HG03108 (cell line): ENCODE measurements at regions not wholly inside any gene's neighbourhood (a gene's known extent, or its start where the extent isn't known, plus 50 kb on each side); places are given as distances from the start of the nearest gene placed in this dataset.
A peak's percentile ranks its signal among the peaks of the same experiment; 100 is the strongest.

ENCODE experiments used
- ATAC-seq: cut with Tn5 transposase; IDR thresholded peaks from one replicate; pipeline ENCODE4 v1.9.1; 2021; ENCODE audit warnings: moderate library complexity; ENCODE audit not compliant: unreplicated experiment

DNA sequence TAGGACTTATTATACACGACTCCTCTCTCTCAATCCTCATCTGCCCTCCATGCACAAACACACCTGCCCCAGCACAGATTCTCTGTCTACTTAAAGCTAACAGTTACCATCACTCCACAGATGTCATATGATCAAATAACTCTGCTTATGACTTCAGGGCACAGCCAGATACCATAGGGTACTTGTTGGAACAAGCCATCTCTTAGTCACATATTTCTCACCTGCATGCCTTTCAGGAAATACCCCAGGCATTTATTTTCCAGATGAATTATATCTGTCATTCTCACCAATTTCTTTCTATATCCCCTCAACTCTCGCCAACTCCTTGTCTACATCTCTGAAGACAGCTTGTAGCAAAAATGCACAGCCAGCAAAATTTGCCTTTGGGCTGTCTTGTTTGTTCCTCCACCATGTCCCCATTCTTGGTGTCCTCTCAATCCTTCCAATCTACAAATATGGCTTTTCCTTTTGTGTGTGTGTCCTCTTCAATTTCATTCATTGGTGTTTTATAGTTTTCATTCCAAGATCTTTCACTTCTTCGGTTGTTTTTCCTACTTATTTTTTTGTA, 353.9 kb upstream of the CAMK1G start:
- no peak for ATAC-seq

DNA sequence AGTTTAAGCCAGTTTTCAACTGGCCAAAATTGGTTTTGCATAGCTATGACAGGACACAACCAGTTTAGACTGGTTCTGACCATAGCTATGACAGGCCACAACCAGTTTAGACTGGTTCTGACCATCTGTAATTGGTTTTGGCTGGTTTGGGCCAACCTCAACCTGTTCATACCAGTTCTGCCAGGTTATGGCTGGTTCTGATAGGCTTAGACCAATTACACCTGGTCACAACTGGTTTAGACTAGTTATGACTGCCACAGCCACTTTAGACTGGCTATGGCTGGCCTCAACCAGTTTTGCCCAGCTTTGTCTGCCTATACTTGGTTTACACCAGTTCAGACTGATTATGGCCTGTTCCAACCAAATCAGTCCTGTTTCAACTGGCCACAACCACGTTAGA, 353.2 kb upstream of the CAMK1G start:
- no peak for ATAC-seq

DNA sequence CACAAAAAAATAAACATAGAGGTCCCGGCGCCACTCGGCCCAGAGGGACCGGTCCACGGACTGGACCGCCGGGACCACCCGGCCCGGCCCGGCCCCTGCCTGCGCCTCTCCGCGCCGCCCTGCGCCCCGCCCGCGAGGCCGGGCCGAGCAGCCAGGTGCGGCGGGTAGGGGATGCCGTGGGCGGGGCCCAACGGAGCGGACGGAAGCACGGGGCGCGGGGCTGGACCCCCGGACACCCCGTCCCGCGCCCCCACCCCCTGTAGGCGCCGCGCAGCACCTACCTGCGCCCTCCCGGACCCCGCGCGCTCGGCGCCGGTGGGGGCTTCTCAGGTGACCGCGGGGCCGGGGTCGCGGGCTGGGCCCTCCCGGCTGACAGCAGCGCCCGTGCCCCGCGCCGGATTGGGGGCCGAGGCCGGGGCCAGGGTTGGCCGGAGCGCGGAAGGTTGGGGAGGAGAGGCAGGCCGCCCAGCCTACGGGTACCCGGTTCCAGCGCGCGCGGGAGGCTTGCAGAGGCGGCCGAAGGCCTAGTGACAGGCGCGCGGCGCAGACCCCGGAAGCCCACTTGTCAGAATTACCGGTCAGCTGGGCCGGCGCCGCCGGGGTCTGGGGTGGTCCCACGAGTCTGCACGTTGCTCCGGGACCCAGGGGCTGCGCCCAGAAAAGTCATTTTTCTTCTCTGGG, 351.9 kb upstream of the CAMK1G start:
- ATAC-seq: no peak

DNA sequence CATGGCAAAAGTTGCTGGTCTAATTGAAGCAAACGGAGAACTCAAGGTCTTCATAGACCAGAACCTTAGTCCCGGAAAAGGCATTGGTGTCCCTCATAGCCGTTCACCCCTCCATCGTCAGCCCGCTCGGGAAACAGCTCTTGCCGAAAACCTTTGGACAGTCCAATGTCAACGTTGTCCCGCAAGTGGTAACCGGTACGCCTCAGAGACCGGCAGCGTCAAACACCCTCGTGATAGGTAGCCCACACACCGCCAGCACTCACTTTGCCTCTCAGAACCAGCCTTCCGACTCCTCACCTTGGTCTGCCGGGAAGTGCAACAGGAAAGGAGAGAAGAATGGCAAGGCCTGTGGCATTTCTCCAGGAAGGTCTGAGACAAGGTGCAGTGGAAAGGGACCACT, 351.3 kb upstream of the CAMK1G start:
- no peak for ATAC-seq

DNA sequence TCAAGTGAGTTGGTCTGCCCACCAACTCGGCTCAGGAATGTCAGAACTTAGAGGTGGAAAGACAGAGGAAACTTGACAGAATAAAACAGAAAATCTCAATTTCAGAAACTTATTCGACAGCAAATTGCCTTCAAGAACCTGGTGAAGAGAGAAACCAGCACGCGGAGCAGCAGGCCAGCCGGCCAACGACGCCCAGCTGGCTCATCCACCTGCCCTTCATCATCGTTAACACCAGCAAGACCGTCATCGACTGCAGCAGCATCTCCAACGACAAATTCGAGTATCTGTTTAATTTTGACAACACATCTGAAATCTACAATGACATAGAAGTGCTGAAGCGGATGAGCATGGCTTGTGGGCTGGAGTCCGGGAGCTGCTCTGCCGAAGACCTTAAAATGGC, 350.8 kb upstream of the CAMK1G start:
- ATAC-seq: no peak

DNA sequence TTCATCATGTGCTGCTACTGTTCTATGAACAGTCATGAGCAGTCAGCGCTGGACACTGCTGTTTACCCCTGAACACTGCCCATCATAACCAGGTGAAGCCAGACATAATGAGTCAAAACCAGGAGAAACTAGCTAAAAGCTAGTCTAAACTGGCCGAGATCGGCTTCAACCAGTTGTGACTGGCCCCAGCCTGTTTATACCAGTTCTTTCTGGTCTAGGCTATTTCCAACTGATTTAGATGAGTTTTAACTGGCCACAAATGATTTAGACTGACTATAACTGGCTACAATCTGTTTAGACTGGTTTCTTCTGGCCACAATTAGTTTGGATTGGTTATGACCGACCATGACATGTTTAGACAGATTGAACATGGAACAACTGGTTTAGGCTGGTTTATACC, 348.3 kb upstream of the CAMK1G start:
- no peak for ATAC-seq

DNA sequence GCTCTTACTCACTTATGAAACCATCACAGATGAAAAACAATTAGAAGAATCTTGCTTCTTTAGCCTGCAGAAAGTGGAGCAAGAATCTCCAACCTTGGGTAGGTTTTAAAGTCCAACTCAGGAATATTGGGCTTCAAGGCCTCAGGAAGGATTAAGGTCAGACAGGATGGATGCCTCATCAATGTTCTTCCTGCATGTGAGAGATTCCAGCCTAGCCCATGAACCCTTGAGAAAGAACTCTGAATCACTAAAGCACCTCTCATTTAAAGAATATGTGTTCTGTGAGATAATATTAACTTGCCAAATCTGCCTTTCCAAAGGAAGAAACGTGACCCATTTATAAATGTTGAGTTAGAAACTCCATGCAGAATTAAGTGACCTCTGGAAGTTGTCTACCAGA, 345.2 kb upstream of the CAMK1G start:
- no peak for ATAC-seq

DNA sequence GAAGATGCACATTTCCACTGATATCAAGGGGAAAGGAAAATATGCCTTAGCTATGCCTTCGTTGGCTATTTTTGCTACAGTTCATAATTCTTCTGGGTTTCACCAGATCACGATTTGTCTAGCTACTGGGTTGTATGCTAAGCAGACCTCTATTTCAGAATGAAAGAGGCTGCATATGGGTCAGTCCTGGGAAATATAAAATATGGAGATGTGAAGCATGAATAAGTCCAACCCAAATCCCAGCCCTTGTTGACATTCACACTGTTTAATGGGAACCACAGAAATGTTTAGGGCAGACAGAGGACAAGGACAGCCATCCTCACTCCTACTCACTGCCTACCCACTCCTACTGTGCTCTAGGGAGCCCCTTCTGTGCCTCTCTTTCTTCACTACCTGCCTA, 343.2 kb upstream of the CAMK1G start:
- no peak for ATAC-seq

DNA sequence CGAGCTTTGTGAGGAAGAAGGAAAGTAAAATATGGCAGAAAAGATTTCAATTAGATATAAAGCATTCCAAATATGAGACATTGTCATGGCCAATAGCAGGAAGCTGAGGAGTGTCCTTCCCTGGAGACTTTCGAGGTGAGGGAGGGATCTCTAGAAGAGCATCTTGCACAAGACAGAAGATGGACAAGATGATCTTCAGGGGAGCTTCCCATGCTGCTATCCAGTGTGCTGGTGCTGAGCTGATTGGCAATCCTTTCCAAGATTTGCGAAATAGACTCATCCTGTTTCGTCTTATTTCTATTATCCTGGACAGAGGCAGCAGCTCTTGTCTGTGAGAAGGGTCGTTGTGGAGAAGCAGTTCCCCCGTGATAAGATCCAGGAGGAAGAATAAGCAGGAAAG, 342.0 kb upstream of the CAMK1G start:
- no peak for ATAC-seq

DNA sequence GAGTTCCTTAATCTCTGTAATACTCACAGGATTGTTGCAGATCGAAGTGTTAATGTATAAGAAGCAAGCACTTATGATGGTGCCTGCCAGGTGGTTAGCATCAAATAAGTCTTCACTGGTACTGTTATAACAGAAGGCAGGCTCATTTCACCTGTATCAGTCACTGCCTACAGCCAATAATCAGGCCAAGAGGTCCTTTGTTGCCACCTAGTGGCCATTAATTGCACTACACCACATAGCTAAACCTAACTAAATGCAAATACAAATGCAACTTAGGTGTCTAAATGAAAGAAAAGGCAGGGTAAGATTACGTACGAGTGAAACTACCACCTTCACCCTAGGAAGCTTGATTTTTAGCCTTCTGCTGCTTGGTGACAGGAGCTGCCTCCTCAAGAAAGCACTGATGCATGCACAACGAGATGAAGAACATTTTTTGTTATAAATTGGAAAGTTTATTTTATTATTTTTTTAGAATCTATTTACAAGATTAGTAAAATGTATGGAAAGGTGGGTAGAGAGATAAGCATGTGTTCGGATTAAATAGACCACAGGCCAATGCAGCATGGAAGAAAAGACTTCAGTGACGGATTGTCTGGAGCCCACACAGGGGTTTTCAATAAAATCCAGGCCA, 334.8 kb upstream of the CAMK1G start:
- ATAC-seq: peak; percentile 82

DNA sequence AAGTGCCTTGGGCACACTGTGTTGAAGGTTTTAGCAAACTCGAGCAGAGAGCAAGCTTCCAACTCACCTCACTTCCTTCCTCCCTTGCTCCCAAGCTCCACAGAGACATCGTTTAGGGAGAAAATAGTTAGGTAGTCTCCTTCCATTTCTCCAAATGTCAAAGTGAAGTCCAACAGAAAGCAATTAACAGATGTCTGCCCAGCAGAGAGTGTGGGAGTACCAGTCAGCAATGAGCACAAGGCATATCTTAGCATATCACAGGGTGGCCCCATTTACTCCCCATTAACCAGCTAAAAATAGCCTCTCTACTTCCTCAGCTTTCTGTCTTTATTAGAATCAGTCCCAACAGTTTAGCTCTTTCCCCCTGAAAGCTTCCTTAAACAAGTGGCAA, 334.2 kb upstream of the CAMK1G start:
- no peak for ATAC-seq

DNA sequence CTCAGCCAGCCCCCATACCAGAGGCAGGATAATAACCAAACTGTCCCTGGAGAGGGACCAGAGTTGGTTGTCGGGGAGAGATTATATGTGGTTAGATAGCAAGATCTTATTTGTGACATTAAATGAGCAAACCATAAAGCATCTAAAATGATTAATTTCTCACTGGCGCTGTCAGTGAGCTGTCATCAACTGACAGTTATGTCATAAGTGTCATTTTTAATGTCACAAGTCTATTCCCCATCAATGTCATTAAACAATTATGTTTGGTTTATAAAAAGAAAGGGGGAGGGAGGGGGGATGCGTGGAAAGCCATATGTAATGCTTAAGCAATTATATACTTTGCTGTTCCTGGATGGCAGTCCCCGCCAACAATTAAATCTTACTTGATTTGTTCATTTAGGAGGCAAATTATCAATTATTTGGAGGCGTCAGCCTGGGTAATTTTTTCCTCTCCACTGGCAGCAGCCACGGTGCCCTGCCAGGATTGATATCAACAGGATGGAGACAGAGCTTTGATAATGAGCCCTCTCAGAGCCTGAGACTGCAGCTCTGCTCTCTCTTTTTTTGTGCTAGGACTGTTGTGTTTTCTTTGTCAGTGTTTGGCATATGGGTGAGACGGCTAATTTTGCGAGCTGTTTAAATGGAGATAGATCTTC, 333.6 kb upstream of the CAMK1G start:
- no peak for ATAC-seq

DNA sequence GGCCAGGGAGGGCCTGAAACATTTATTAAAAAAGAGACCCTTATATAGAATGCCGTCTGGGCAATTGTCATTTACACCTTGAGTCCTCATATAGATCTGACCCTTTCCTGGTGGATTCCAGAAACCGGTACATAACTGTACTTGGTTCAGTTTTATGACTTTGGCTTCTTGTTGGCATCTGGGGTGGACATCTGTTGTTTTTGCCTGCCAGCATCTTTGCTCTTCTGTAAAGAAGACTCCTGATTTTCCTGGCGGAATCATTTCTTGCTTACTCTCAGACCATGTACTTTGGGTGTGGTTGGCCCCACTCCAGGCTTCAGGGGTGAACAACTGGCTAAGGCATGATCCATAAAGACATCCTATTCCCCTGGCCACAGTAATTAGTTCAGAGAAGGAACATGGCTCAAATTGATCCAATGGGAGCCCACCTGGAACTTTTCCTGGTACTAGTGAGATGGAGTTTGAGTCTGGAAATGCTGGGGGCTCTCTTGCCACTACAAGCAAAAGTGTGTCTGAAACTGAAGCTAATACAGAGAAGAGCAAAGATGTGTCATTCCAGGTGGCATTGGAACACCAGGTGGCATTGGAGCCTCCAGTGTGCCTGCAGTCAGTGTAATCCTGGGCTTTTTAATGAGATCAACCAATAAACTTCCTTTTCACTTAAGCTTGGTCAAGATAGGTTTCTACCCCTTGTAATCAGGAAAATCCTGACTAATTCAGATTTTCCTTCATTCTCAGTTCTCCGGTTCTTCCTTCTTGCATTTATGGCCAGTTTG, 332.5 kb upstream of the CAMK1G start:
- no peak for ATAC-seq

DNA sequence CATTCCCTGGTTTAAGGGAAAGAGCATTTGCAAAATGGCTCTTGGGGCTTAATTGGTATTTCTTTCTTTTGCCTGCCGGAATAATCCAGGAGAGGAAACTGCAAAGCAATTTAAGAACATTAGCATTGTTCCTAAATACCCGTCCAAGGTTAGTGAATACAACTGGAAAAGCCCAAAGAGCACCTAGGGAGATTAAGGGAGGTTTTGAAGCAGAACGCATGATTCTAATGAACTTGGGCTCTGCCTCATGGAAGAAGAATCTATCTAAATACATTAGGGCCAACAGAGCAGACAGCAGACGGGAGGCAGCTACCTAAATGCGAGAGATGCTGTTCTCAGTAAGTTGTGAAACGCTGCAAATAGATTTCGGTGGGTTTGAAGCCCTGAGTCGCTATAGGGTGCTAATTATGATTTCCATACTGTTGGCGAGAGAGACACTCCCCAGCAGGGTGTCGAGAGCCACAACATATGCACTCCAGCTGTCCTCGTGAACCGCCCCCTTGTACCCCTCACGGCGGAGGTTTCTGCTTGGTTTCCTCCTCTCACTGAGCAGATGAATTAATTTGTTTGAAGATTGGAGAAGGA, 326.7 kb upstream of the CAMK1G start:
- ATAC-seq: no peak

DNA sequence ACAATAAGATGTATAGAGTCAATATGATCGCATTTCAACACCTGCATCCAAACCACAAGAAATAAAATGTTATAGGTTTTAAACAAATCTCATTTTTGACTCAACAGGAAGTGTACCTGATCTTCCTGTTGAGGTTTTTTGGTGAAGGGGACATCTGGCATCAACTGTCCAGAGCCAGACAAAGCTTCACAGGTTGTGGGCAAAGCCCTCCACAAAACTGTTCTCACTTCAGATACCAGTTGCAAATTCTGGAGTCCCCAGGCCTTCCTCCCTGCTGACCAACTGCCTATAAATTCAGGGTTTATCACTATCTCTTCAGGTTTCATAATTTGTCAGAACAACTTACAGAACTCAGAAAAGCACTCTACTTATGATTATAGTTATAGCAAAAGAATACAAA, 326.1 kb upstream of the CAMK1G start:
- no peak for ATAC-seq

DNA sequence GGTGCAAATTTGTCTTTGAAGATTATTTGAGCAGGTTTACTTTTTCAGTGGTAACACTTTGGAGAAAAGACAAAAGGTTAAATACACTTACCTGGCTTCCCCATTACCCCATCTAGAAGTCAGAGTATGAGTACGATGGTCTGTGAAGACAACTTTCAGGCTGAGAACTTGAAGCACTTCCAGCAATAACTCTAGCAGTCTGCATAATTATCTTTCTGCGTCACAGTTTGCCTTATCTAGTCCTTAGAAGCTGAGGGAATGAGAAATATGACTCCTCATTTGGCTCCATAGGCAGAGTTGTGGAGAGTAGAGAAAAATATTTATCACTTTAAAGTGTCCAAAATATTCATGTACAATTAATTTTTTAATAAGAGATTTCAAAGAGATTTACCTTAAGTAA, 323.4 kb upstream of the CAMK1G start:
- no peak for ATAC-seq

DNA sequence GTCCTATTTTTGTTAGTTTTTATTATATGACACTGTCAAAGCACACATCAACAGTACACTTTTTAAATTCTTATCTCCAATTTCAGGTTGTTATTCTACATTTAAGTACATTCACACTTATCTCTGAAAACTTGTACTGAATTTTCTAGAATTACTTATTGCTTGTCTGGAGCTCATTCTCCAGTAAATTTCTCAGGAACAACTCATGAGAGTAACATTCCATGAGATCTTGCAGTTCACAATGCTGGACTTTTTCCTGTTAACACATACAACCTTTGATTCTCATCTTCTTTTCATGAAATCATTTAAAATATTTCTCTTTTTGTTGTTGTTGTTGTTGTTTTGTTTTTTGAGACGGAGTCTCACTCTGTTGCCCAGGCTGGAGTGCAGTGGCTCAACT, 320.9 kb upstream of the CAMK1G start:
- no peak for ATAC-seq

DNA sequence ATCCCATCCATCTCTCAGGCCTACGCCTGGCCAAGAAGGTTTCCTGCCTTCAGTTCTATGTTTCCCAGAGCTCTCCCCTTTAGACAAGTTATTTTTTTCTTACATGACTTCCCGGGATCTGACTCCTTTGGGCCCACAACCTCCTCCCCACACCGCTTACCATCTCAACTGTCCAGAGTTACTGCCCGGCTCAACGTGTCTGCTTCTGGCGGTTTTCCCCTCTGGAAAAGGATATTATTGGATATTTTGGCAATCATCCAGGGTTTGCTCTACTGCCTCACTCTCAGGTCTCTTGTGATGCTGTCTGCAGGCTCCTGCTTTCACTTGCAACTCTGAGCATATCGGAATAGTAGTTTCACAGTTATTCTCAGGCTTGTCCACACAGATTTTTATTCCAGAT, 318.2 kb upstream of the CAMK1G start:
- no peak for ATAC-seq

DNA sequence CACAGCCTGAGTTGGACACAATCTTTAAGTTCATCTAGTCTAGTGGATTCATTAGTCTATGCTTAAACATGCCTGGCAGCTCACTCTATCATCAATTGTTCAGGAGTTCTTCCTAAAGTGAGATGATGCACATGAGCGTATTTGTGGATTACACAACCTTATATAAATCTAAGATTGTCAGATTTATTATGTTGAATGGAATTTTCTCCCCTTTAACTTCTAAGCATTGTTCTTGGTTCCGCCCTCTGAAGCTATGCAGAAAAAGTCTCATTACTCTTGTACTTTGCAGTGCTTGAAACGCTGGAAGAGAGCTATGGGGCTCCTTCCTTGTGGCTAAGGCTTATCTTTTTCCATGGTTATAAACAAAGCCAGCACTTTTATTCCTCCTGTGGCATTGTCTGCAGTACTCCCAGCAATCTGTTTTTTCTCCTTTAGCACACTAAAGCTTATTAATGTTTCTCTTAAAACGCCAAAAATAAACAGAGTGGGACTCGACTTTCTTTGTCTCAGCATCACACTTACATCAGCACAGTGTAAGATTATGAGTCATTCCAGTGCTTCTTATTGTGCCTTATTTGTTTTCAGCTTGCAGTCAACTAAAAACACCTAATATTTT, 316.8 kb upstream of the CAMK1G start:
- no peak for ATAC-seq

DNA sequence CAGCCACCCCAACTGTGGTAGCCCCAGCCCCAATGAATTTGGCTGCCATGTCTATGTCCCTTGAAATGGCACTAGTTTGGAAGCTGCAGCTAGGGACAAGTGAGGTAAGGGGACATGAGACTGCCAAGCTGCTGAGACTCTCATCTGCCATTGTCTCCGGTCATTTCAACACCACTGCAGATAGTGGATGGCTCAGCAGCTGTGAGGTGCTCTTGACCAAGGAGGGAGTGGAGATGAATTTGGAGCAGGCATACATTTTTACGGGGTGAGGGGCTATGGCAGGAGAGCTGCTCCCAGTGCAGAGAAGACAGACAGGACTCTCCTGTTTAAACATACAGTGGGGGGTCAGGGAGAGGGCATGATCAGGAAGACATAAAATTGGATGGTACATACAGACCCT, 315.5 kb upstream of the CAMK1G start:
- ATAC-seq: no peak

DNA sequence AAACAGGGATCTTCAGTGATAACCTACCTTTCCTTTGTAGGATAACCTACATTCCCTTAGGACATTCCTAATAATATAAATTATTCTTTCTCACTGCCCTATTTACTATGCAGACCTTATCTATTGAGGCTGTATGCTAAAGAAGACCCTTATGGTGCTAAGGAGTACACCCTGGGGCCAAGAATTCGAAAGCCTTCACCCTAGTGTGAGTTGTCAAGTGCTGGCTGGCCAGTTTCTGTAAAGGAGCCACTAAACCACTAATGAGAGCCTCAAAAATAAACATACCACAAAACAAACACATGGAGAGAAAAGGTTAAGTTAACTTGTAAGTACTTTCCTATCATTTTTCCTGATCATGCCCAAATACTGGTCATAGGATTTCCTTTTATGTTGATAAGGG, 315.0 kb upstream of the CAMK1G start:
- ATAC-seq: no peak
